ENCODE measurements at regions not wholly inside any gene's neighbourhood (a gene's known extent, or its start where the extent isn't known, plus 50 kb on each side); places are given as distances from the start of the nearest gene placed in this dataset.

DNA sequence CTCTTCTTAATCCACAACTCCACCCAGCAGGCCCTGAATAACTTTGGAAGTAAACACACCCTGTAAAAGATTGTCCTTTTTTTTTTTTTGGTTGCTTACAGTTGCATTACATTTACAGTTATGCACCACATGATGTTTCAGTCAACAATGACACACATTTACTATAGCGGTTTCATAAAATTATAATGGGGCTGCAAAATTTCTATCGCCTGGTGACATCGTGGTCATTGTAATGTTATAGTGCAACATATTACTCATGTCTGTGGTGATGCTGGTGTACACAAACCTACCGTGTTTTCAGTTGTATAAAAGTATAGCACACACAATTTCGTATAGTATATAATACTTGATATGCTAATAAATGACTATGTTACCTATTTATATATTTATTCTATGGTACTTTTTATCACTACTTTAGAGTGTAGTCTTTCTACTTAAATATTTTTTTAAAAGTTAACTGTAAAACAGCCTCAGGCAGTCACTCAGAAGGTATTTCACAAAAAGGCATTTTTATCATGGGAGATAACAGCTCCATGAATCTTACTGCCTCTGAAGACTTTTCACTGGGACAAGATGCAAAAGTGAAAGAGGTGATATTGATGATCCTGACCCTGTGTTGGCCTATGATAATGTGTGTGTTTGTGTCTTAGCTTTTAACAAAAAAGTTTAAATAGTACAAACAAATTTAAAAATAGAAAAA, 695.4 kb upstream of the CDH18 start:
- TF ChIP-seq POLR2AphosphoS5 (IDR thresholded peaks at IDR 0.05) (no peak), EP300 (IDR thresholded peaks at IDR 0.05) (no peak), POLR2A (IDR thresholded peaks at IDR 0.05) (no peak)
- TF ChIP-seq, protein P1, sequence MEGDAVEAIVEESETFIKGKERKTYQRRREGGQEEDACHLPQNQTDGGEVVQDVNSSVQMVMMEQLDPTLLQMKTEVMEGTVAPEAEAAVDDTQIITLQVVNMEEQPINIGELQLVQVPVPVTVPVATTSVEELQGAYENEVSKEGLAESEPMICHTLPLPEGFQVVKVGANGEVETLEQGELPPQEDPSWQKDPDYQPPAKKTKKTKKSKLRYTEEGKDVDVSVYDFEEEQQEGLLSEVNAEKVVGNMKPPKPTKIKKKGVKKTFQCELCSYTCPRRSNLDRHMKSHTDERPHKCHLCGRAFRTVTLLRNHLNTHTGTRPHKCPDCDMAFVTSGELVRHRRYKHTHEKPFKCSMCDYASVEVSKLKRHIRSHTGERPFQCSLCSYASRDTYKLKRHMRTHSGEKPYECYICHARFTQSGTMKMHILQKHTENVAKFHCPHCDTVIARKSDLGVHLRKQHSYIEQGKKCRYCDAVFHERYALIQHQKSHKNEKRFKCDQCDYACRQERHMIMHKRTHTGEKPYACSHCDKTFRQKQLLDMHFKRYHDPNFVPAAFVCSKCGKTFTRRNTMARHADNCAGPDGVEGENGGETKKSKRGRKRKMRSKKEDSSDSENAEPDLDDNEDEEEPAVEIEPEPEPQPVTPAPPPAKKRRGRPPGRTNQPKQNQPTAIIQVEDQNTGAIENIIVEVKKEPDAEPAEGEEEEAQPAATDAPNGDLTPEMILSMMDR (IDR thresholded peaks at IDR 0.05) = no peak
- Histone ChIP-seq H3K36me3 (no peaks in the 10 kb centered on the region), H3K9me3 (no peaks in the 10 kb centered on the region), H3K27ac (no peak overlapping the region), H3K27me3 (no peaks in the 10 kb centered on the region), H3K4me1 (no peaks in the 10 kb centered on the region), H3K4me3 (no peak overlapping the region)
- intact Hi-C loops (cut with DNase I; ENCODE audit: low total_unique reads) = loop anchor here (10.0 kb wide), 1 partner anchor 809 kb away; no protein-coding TSS in a partner anchor
- 67 to 84% (median 72%) methylated on average over 5 of the region's 5 CpGs for WGBS, 5 donors
- no peak for DNase-seq

DNA sequence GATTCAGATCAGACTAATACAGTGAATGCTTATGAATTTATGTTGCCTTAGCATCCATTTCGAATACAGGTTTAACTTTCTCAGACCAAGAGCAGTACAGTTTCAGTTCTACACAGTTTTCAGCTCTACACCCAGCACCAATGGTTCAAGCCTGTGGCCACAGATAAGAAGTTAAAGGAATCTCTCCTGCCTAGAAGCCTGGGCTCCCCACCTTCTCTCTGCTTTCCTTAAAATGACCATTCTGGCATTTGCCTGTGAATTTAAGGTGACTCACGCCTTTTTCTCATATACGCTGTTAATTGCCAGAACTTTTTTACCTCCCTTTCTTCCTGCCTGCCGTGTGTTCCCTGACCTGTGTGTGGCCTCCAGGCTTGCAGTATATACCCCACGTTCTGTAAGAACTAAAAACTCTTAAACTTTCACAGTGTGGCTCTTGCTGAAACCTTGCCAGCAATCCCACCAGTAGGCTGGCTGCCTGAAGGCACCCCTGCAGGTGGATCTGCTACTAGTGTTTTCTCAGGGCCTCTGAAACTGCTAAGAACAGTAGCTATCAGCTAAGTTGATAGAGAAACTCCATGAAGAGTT, 692.8 kb upstream of the CDH18 start:
- no peaks in the 10 kb centered on the region for H3K36me3 ChIP-seq

DNA sequence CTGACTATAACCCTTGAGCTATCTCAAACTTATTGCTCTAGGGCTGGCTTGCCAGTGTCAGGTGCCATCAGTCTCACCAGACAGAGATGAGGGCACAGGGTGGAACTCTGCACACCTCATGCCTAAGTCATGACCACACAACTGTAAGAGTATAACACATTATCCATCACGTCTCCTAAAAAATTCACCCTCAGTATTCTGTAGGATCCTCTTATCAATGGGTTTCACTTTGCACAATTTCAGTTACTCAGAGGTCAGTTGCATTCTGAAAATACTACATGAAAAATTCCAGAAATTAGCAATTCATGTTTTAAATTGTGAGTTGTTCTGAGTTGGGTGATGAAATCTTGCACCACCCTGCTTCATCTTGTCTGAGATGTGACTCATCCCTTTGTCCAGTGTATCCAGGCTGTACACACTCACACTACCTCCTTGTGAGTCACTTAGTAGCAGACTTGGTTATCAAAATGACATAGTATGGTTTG, 690.9 kb upstream of the CDH18 start:
- no peaks in the 10 kb centered on the region for H3K4me1 ChIP-seq
- no peak for DNase-seq
- no peak overlapping the region for H3K27ac ChIP-seq
- no peaks in the 10 kb centered on the region for H3K36me3 ChIP-seq
- no peak overlapping the region for H3K4me3 ChIP-seq
- H3K9me3 ChIP-seq = no peaks in the 10 kb centered on the region
- no peaks in the 10 kb centered on the region for H3K27me3 ChIP-seq
- WGBS, 5 donors = 76 to 92% (median 81%) methylated on average over 1 of the region's 1 CpG
- TF ChIP-seq, protein P1 (IDR thresholded peaks at IDR 0.05) = no peak
- TF ChIP-seq POLR2A (IDR thresholded peaks at IDR 0.05) (no peak), POLR2AphosphoS5 (IDR thresholded peaks at IDR 0.05) (no peak), EP300 (IDR thresholded peaks at IDR 0.05) (no peak)
- intact Hi-C loops (cut with DNase I; ENCODE audit: low total_unique reads) = no loop called here

More for the DNA sequence above, 692.8 kb upstream of the CDH18 start:
- TF ChIP-seq, protein P1 (IDR thresholded peaks at IDR 0.05) = no peak
- no peak for TF ChIP-seq POLR2A (IDR thresholded peaks at IDR 0.05)
- Histone ChIP-seq H3K4me3 (no peak overlapping the region), H3K27me3 (no peaks in the 10 kb centered on the region), H3K9me3 (no peaks in the 10 kb centered on the region), H3K4me1 (no peaks in the 10 kb centered on the region), H3K27ac (no peak overlapping the region)
- DNase-seq = no peak
- WGBS, 5 donors = 48 to 62% (median 57%) methylated on average over 5 of the region's 5 CpGs
- intact Hi-C loops (cut with DNase I; ENCODE audit: low total_unique reads) = loop anchor here (10.0 kb wide), 1 partner anchor 806 kb away; no protein-coding TSS in a partner anchor

DNA sequence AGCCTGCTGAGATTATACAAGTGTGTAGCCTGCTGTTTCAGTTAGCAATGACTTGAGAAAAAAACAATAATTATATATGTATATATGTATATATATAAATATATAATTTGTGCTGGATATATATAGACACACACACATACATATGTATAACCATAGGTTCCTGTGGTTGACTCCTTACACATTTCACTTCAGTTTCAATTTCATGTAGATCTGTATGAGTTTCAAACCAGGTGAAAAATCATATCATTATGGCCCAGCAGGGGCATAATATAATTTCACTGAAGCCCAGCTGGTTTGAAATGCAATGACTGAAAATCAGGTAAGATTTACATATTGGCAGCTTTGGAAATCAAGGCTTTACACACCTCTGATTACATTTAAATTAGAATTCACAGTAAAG, 690.4 kb upstream of the CDH18 start:
- intact Hi-C loops (cut with DNase I; ENCODE audit: low total_unique reads) = no loop called here
- Histone ChIP-seq H3K4me1 (no peaks in the 10 kb centered on the region), H3K9me3 (no peaks in the 10 kb centered on the region), H3K36me3 (no peaks in the 10 kb centered on the region), H3K27me3 (no peaks in the 10 kb centered on the region), H3K4me3 (no peak overlapping the region), H3K27ac (no peak overlapping the region)
- DNase-seq = no peak
- no peak for TF ChIP-seq POLR2A (IDR thresholded peaks at IDR 0.05)

DNA sequence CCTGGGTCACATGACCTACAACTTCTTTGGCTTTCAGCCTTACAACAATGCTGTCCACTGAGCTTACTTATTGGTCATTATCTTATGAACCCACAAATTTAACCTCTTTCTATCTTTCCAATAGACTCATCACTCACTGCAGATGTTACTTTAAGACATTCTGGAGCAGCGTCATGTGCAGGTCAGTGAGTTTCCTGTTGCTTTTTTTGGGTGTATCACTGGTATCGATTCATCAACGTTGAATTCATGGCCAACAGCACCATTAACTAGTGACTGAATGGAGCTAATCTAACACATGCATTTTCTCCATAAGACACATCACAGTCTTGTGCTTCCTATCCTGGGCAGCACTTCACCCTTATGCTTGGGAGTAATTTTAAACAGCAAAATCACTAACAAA, 672.6 kb upstream of the CDH18 start:
- TF ChIP-seq POLR2AphosphoS5 (IDR thresholded peaks at IDR 0.05) = no peak
- intact Hi-C loops (cut with DNase I; ENCODE audit: low total_unique reads) = no loop called here
- no peak overlapping the region for H3K27ac ChIP-seq
- WGBS, 5 donors = 80 to 87% (median 81%) methylated on average over 3 of the region's 3 CpGs
- no peaks in the 10 kb centered on the region for H3K4me1 ChIP-seq
- no peaks in the 10 kb centered on the region for H3K36me3 ChIP-seq
- no peaks in the 10 kb centered on the region for H3K9me3 ChIP-seq
- H3K27me3 ChIP-seq = no peaks in the 10 kb centered on the region
- DNase-seq = no peak
- no peak overlapping the region for H3K4me3 ChIP-seq

Measured in stomach (tissue), 8 donors.